Amniotic stem cell (primary cell): ENCODE measurements at regions not wholly inside any gene's neighbourhood (a gene's known extent, or its start where the extent isn't known, plus 50 kb on each side); places are given as distances from the start of the nearest gene placed in this dataset.

ENCODE experiments used
- DNase-seq: peaks from one replicate; lab custom pipeline; 2025; lab: John Stamatoyannopoulos, UW

DNA sequence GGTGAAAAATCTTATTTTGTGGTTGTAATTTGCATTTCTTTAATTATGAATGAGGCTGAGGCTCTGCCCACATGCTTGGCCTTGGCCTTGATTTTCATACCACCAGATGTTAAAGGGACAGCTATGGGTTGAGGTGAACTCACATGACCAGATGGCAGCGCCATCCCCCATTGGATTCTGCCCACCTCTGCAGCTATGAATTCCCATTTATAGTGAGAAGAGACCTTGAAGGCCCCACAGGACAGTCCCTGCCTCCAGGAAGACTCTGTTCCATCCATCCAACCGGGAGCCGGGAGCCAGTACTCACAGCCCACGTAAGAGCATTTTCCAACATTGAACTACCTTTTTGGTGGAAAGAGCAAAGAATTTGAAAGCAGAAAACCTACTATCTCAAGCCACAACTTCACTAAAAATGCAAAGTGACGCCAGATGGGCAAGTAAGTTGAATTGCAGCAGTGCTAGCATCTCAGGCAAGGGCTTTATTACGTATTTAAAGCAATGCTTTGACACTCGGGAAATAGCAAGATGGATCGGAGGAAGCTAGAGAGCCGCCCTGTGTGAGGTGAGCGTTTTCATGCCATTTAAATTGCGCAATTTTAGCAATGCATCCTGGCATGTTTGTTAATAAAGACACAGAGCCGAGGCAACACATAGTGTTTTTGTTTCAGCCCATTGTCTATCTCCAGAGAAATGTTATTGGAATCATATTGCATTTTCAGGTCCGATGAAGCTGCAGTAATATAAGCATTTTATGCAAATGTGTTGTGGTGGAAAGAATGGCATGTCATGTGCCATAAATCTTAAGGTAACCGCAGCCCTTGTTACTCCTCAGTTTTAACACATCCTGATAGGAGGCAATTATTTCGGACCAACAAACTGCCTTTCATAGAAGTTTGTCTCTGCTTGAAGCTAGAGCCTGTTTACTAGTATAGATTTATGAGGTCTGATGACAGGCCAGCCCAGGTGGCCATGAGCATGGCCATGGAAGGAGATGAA lies 273.4 kb upstream of the TNRC6C start:
- no peak for DNase-seq

- DNase-seq = no peak
Measured at GRCh38 chr17:77685881-77686486, 272.5 kb upstream of the TNRC6C start.

GRCh38 chr17:77686903-77687302 lies 271.6 kb upstream of the TNRC6C start:
- DNase-seq = no peak

DNA sequence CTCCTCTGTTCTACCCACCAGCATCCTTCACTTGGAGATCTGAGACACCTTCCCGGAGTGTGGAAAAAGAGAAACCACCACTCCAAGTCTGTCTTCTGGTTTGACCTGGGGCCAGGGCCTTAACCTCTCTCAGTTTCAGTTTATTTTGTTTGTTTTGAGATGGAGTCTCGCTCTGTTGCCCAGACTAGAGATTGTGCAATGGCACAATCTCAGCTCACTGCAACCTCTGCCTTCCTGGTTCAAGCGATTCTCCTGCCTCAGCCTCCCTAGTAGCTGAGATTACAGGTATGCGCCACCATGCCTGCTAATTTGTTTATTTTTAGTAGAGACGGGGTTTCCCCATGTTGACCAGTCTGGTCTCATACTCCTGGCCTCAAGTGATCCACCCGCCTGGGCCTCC lies 271.1 kb upstream of the TNRC6C start:
- no peak for DNase-seq

DNA sequence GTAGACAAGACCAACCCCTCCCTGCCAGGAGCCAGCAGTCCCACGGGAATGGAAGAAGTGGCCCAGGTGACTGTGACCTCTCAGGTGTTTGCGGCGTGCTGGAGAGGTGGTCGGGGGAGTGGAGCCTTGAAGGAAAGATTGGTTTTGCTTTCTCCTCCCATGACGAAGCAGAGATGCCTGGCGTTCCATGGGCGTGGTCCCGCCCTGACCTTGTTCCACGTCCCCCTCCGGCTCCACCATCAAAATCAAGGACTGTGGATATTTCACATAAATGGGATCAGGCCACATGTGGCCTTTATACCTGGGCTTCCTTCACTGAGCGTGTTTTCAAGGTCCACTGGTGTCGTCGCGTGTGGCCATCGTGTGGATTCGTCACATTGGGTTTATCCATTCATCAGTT lies 270.6 kb upstream of the TNRC6C start:
- DNase-seq = no peak

GRCh38 chr17:77688369-77688768 lies 270.1 kb upstream of the TNRC6C start:
- no peak for DNase-seq

DNA sequence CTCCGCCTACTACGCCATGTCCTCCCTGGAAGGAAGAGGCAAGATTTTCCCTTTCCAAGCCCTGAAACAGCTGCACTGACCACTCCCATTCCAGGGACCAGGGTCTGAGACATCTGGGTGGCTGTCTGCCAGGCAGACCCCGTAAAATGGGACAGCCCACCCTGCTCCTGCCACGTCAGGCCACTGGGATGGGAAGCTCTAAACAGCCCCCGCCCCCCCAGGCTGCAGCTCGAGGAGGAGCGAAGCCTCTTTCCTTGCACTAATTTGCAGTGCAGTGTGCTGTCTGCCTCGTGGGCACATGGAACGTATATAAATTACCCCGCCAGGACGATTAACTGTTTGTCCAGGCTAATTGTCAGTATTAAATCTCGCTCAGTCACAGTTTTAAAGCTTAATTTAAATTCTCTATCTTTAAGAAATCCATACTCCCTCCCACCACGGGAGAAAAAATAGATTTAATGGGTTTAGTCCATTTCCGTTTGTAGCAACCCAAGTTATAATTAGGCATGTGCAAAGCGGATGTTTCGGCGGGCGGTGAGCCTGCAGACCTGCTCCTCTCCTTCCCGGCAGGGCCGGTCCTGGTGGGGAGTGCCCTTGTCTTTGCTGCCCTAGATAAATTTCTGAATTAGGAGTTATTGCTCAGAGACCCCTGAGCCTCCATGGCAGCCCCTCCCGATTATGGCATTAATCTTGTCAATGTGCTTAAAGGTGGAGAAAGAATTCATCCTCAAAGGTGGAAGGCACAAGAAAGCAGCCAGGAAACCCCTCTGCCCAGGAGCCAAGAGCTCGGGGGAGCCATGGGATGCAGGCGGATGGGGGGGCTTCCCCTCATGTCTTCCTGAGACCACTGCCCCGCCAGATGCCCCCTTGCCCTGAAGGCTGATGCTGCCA lies 268.0 kb upstream of the TNRC6C start:
- no peak for DNase-seq

DNA sequence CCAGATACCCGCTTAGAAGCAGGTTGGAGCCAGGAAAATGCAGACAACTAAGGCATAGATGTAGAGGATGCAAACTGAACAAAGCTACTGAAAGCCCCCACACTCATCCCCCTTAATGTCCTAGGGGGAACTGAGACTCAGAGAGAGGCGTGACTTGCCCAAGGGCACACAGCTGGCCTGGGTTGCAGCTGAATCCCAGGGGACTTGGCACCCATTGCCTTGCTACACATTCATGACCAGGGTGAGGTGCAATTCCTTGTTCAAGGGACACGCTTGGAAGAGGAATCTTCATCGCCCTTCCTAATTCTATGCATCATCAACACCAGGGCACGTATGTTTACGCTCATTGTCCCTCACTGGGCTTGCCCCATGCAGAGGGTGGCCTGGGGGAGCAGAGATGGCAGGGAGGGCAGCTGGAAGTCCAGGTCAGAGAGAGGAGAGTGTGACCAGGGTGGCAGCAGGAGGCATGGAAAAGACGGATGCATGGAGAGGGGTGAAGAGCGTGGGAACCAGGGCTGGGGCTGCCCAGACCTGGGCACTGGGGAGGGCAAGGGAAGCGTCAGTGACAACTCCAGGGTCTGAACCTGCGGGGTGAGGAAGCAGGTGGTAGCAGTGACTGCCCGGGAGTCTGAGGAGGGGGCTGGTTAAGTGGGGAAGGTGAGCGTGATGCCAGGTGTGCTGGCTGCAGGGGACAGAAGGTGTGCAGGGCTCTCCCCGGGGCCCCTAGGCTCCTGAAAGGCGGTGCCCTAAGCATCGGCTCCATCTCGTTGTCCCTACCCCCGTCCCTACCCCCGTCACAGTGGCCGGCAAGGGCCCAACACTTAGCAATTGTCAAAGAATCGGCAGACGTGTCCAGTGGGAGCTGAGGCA lies 267.1 kb upstream of the TNRC6C start:
- DNase-seq = no peak

DNA sequence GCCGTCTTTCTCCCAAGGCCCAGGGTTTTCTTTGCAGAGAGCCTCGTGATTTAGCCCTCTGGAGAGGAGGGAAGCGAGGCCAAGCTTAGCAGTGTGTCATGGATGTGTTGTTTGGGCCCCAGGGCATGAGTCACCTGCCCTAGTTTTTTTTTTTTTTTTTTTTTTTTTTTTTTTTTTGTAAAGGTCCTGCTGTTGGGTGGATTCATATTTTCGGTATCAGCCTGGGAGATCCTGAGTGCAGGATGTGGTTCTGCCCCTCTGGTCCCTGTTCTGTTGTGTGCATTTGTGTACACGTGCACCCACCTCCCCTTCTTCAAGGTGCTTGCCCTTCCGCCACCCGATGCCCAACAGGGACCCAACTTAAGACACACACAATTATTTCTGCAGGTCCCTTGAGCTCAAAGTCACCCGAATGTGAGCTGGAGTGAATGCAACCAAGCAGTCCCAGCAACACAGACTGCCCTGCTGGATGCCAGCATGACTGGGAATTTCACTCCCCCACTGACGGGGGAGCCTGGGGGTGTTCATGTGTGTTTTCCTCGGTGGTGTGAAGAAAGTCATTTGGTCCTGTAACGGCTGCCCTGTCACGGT lies 265.8 kb upstream of the TNRC6C start:
- no peak for DNase-seq

DNA sequence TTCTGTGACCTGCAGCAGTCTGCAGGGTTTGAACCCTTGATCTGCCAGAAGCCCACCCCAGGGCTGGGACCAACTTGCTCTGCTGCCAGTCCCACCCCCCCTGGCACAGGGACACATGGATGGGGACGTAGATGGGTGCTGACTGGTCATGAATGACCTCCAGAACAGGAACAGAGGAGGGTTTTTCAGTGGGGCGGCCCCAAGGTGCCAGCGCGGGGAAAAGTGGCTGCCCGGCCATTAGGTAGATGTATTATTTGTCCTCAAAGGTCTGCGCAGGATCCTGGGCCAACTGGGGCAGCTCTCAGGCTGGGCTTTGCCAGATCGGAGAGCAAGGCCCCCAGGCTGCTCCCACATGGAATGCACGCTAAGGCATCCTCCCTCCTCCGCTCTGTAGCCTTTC lies 265.2 kb upstream of the TNRC6C start:
- DNase-seq = no peak

DNA sequence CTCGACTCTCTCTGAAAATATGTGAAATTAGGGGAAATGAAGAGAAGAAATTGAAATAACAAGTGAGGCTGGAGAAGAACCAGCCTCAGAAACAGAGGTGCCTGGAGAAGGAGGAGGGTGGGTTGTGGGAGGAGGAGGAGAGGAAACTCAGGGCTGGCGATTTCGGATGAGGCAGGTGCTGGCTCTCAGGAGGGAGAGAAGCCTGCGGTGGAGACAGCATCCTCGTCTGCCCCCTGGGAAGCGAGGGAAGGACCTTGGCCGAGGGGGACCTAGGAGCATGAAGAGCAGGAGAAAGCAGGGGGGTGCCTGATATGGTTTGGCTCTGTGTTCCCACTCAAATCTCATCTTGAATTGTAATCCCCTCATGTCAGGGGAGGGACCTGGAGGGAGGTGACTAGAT lies 264.7 kb upstream of the TNRC6C start:
- no peak for DNase-seq

- DNase-seq = no peak
Measured at GRCh38 chr17:77694391-77695363, 263.8 kb upstream of the TNRC6C start.

DNA sequence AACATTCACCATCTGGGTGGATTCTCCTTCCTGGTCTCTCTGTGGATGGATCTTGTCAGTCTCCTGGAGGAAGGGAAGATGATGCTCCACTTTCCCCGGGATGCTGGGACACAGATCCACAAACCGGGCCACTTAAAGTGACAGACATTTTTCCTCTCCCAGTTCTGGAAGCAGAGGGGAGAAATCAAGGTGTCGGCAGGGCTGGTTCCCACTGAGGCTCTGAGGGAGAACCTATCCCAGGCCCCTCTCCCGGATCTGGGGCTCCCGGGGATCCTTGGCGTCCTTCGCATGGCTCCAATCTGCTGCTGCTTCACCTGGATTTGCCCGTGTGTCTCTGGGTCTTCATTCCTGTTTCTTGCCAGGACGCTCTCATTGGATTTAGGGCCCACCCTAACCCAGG lies 263.1 kb upstream of the TNRC6C start:
- DNase-seq = no peak

GRCh38 chr17:77696151-77696720 lies 262.3 kb upstream of the TNRC6C start:
- DNase-seq = no peak

GRCh38 chr17:77696721-77697460 lies 261.6 kb upstream of the TNRC6C start:
- DNase-seq = no peak

DNA sequence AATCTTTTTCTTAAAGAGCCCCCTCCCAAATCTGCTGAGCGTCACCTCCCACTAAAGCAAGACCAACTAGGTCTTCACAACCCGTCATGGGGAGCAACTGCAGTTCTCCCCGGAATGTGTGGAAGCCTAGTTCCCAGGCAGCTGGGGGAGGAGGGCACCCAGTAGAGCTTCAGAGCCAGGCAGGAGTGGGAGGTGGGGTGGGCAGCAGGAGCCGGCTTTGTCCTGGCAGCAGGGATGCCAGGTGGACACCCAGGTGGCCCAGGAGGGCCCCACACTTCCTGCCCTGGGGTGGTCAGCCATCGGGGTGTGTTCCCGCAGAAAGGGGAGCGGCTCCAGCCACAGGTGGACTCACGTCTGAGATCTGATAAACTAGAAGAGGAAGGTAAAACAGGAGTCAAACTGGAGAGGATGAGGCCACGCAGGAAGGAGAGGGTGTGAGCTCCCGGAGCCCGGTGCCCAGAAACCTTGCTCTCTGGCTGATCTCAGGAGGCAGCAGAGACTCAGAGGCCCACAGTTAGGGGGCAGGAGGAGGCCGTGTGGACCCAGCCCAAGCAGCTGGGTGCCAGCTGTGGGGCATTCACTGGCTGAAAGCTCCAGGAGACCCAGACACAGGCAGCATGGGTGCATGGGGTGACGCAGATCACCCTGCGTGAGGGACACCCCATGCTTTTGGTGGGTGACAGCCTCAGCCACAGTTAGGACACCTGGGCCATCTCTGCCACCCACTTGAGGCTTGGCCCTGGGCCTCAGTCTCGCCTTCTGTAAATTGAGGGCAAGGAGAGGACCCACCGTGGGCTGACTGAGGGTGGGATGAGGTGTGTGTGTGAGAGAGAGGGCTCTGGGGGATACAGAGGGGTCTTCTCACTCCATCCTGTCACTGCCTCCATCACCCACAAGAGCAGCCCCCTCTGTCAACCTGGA lies 260.8 kb upstream of the TNRC6C start:
- DNase-seq = no peak

DNA sequence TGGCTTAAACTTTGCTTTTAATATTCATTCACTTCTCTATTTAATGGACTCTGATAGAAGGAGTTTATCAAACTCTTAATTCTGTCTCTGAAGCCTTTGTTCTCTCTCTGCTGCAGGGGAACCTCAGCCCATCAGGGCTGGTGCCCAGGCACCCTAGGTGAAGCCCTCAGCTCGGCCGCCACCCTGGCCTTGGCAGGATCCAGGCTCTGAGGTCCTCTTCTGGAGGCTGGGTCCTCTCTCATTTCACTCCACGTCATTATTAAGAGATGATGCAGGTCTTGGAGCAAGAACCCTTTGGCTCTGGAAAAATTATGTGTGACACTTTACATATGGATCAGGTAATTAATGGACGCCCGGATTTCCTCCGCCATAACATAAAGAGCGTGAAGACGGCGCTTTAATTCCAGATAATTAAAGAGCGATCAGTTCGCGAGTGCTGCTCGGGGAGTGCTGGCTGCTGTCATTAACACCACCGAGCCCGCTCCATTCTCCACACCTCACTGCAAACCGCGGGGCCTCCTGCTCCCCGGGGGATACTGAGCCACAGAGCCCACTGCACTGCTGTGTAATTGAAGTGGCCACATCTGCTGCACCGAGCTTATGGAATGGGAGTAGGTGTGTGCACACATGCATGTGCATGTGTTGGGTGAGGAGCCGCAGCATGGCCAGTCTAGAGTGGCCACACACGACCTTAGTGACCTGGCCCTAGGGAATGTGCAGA lies 259.4 kb upstream of the TNRC6C start:
- no peak for DNase-seq
